PC-3 (cell line): ENCODE measurements at regions not wholly inside any gene's neighbourhood (a gene's known extent, or its start where the extent isn't known, plus 50 kb on each side); places are given as distances from the start of the nearest gene placed in this dataset.

ENCODE experiments used
- CTCF ChIP-seq: fragments of 300-600 bp; sonication (generic); conservative IDR thresholded peaks from 2 replicates; pipeline ENCODE4 v1.5.1; 2017; ENCODE audit warnings: antibody characterized with exemption, low read depth, mild to moderate bottlenecking, low read length
- EZH2 ChIP-seq: fragments of 300-600 bp; sonication (generic); IDR thresholded peaks from one replicate; pipeline ENCODE4 v1.6.1; 2017; ENCODE audit warnings: antibody characterized with exemption, mild to moderate bottlenecking, low read length; ENCODE audit not compliant: unreplicated experiment
- EZH2phosphoT487 ChIP-seq: fragments of 300-600 bp; sonication (generic); IDR thresholded peaks from 2 replicates; pipeline ENCODE4 v1.6.1; 2018; ENCODE audit warnings: mild to moderate bottlenecking, antibody characterized with exemption, low read length, borderline replicate concordance

- no peak for TF ChIP-seq CTCF
- no peak for TF ChIP-seq EZH2phosphoT487
- no peak for TF ChIP-seq EZH2
These were observed 103.1 kb upstream of the LSM6 start for GRCh38 chr4:146072376-146072775.
